ENCODE measurements at regions not wholly inside any gene's neighbourhood (a gene's known extent, or its start where the extent isn't known, plus 50 kb on each side); places are given as distances from the start of the nearest gene placed in this dataset.

DNA sequence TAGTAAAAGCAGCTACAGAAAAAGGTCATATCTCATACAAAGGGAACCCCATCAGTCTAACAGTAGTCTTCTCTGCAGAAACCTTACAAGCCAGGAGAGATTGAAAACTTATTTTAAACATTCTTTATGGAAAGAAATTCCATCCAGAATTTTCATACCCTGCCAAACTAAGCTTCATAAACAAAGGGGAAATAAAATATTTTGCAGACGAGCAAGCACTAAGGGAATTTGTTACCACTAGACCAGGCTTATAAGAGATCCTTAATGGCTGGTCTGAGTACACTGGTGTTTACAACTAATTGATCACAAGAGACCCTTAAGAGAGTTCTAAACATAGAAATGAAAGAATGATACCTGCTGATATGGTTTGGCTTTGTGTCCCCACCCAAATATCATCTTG lies 128.6 kb upstream of the TNFSF11 start (continued):
- TF ChIP-seq, protein P1, sequence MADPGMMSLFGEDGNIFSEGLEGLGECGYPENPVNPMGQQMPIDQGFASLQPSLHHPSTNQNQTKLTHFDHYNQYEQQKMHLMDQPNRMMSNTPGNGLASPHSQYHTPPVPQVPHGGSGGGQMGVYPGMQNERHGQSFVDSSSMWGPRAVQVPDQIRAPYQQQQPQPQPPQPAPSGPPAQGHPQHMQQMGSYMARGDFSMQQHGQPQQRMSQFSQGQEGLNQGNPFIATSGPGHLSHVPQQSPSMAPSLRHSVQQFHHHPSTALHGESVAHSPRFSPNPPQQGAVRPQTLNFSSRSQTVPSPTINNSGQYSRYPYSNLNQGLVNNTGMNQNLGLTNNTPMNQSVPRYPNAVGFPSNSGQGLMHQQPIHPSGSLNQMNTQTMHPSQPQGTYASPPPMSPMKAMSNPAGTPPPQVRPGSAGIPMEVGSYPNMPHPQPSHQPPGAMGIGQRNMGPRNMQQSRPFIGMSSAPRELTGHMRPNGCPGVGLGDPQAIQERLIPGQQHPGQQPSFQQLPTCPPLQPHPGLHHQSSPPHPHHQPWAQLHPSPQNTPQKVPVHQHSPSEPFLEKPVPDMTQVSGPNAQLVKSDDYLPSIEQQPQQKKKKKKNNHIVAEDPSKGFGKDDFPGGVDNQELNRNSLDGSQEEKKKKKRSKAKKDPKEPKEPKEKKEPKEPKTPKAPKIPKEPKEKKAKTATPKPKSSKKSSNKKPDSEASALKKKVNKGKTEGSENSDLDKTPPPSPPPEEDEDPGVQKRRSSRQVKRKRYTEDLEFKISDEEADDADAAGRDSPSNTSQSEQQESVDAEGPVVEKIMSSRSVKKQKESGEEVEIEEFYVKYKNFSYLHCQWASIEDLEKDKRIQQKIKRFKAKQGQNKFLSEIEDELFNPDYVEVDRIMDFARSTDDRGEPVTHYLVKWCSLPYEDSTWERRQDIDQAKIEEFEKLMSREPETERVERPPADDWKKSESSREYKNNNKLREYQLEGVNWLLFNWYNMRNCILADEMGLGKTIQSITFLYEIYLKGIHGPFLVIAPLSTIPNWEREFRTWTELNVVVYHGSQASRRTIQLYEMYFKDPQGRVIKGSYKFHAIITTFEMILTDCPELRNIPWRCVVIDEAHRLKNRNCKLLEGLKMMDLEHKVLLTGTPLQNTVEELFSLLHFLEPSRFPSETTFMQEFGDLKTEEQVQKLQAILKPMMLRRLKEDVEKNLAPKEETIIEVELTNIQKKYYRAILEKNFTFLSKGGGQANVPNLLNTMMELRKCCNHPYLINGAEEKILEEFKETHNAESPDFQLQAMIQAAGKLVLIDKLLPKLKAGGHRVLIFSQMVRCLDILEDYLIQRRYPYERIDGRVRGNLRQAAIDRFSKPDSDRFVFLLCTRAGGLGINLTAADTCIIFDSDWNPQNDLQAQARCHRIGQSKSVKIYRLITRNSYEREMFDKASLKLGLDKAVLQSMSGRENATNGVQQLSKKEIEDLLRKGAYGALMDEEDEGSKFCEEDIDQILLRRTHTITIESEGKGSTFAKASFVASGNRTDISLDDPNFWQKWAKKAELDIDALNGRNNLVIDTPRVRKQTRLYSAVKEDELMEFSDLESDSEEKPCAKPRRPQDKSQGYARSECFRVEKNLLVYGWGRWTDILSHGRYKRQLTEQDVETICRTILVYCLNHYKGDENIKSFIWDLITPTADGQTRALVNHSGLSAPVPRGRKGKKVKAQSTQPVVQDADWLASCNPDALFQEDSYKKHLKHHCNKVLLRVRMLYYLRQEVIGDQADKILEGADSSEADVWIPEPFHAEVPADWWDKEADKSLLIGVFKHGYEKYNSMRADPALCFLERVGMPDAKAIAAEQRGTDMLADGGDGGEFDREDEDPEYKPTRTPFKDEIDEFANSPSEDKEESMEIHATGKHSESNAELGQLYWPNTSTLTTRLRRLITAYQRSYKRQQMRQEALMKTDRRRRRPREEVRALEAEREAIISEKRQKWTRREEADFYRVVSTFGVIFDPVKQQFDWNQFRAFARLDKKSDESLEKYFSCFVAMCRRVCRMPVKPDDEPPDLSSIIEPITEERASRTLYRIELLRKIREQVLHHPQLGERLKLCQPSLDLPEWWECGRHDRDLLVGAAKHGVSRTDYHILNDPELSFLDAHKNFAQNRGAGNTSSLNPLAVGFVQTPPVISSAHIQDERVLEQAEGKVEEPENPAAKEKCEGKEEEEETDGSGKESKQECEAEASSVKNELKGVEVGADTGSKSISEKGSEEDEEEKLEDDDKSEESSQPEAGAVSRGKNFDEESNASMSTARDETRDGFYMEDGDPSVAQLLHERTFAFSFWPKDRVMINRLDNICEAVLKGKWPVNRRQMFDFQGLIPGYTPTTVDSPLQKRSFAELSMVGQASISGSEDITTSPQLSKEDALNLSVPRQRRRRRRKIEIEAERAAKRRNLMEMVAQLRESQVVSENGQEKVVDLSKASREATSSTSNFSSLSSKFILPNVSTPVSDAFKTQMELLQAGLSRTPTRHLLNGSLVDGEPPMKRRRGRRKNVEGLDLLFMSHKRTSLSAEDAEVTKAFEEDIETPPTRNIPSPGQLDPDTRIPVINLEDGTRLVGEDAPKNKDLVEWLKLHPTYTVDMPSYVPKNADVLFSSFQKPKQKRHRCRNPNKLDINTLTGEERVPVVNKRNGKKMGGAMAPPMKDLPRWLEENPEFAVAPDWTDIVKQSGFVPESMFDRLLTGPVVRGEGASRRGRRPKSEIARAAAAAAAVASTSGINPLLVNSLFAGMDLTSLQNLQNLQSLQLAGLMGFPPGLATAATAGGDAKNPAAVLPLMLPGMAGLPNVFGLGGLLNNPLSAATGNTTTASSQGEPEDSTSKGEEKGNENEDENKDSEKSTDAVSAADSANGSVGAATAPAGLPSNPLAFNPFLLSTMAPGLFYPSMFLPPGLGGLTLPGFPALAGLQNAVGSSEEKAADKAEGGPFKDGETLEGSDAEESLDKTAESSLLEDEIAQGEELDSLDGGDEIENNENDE (IDR thresholded peaks at IDR 0.05; ENCODE audit: insufficient replicate concordance, low read length) = no peak
- TF ChIP-seq RAD21 (IDR thresholded peaks at IDR 0.05 in 1 of 2, conservative IDR thresholded peaks at IDR 0.05 in 1 of 2; ENCODE audit: low read depth in 2 of 2, low read length in 2 of 2) = no peak
- no peak for TF ChIP-seq JUND (IDR thresholded peaks at IDR 0.05; ENCODE audit: low read length)
- no peak for TF ChIP-seq CHD2 (IDR thresholded peaks at IDR 0.05; ENCODE audit: low read length)
- TF ChIP-seq SP4 (IDR thresholded peaks at IDR 0.05; ENCODE audit: low read length) = no peak
- TF ChIP-seq CEBPB (IDR thresholded peaks at IDR 0.05; ENCODE audit: low read depth, low read length) = no peak
- TF ChIP-seq BRCA1 (IDR thresholded peaks at IDR 0.05; ENCODE audit: low read depth, low read length) = no peak
- TF ChIP-seq RBBP5 (IDR thresholded peaks at IDR 0.05; ENCODE audit: borderline replicate concordance, low read depth, low read length) = no peak
- TF ChIP-seq, protein P2, sequence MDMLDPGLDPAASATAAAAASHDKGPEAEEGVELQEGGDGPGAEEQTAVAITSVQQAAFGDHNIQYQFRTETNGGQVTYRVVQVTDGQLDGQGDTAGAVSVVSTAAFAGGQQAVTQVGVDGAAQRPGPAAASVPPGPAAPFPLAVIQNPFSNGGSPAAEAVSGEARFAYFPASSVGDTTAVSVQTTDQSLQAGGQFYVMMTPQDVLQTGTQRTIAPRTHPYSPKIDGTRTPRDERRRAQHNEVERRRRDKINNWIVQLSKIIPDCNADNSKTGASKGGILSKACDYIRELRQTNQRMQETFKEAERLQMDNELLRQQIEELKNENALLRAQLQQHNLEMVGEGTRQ (IDR thresholded peaks at IDR 0.05; ENCODE audit: low read length) = no peak
- no peak for TF ChIP-seq RXRA (IDR thresholded peaks at IDR 0.05; ENCODE audit: insufficient read depth, low read depth, low read length)
- TF ChIP-seq POLR2A (IDR thresholded peaks at IDR 0.05; ENCODE audit: control extremely low read depth in 1 of 2, low read depth in 2 of 2, low read length in 2 of 2) = no peak

Data from H1 (cell line).